C4-2B (cell line): ENCODE measurements at regions not wholly inside any gene's neighbourhood (a gene's known extent, or its start where the extent isn't known, plus 50 kb on each side); places are given as distances from the start of the nearest gene placed in this dataset.

Source experiments
- H3K27ac ChIP-seq: fragments of 450-650 bp; 2 replicates; pipeline ENCODE4 v1.5.1; 2017
- ZFX ChIP-seq: fragments of 450-650 bp; IDR thresholded peaks from 2 replicates; pipeline ENCODE4 v1.6.1; 2017
- TF ChIP-seq, protein P1 (sequence below): fragments of 450-650 bp; conservative IDR thresholded peaks from 2 replicates; pipeline ENCODE4 v1.5.1; 2017; ENCODE audit warnings: mild to moderate bottlenecking

DNA sequence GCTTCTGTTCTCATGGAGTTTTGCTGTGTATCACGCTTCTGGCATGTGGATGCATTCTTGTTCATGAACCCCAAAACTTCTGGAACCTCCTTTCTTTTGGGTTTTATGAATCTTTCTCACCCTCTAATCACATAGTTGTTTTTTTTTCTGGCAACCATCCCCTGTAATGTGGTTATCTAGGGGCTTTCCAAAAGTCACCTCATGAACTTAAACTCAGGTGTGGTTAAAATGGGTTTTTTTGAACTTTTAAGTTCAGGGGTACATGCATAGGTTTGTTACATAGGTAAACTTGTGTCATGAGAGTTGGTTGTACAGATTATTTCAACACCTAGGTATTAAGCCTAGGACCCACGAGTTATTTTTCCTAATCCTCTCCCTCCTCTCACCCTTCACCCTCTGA lies 1099.4 kb upstream of the SLIT2 start:
- H3K27ac ChIP-seq = no peak overlapping the region
- TF ChIP-seq, protein P1, sequence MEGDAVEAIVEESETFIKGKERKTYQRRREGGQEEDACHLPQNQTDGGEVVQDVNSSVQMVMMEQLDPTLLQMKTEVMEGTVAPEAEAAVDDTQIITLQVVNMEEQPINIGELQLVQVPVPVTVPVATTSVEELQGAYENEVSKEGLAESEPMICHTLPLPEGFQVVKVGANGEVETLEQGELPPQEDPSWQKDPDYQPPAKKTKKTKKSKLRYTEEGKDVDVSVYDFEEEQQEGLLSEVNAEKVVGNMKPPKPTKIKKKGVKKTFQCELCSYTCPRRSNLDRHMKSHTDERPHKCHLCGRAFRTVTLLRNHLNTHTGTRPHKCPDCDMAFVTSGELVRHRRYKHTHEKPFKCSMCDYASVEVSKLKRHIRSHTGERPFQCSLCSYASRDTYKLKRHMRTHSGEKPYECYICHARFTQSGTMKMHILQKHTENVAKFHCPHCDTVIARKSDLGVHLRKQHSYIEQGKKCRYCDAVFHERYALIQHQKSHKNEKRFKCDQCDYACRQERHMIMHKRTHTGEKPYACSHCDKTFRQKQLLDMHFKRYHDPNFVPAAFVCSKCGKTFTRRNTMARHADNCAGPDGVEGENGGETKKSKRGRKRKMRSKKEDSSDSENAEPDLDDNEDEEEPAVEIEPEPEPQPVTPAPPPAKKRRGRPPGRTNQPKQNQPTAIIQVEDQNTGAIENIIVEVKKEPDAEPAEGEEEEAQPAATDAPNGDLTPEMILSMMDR = no peak

DNA sequence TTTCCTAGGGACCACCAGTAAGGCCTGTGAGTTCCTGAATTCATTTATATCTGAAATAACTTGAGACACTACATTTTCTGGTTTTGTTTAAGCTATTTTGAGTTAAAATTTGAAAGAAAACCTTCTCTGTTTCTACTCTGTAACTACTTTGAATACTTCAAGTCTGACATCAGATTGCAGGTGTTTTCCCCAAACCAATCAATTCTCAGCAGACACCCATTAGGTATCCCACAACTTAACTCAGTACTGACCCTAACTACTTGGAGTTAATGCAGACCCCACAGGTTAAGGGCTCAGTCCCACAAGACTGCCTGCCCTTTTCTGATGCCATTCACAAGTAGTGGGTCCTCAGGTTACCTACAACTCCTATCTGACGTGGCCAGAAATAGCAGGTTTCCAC lies 1100.0 kb upstream of the SLIT2 start:
- TF ChIP-seq, protein P1 = no peak
- no peak for TF ChIP-seq ZFX
- no peak overlapping the region for H3K27ac ChIP-seq

DNA sequence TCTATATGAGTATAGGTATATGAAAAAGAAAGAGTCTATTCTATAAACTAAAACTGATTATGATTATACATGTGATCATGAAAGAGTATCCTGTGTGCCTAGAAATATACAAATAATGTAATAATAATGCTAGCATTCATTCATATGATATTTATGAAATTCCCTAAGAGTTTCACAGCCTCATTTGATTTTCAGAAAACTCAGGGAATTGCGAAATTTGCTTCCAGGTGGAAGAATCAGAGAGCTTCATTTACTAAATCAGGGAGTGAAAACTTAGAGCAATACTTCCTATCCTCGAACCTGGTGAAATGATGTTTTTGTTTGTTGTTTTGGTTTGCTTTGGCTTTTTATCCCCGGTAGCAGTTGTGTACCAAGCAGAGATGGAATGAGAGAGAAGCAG lies 1105.7 kb upstream of the SLIT2 start:
- H3K27ac ChIP-seq = no peak overlapping the region
- no peak for TF ChIP-seq ZFX
- TF ChIP-seq, protein P1 = no peak

DNA sequence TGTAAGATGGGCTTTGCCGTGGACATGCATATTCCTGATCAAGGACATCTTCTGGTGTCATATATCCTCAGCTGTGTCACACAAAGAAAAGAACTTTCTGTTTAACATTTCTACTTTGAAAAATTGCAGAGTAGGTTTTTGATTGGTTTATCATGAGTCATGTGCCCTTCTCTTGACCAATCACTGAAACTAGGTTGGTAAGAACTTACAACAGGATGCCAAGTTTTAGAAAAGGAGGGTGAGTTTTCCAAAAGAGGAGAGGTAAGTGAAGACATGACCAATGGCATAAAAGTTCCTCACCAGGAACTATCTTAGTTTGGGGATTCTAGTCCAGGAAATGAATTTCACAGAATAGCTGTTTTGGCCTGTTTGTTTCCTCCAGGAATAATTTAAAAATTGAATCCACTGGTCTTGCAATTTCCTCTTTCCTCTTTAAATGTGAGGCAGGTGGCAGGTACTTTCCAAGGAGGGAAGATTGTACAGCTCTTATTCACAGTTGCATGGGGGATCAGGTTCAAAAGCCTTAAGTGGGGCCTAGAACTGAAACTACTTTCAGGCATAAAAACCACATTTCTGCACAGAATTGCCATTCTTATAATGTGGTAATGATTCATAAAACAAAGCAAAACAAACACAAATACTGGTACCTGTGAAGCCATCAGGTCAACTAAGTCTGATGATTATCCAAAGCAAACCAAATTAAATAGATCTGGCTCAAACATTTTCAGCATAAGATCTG lies 1114.5 kb upstream of the LCORL start:
- no peak overlapping the region for H3K27ac ChIP-seq
- TF ChIP-seq, protein P1 = no peak
- TF ChIP-seq ZFX = no peak

DNA sequence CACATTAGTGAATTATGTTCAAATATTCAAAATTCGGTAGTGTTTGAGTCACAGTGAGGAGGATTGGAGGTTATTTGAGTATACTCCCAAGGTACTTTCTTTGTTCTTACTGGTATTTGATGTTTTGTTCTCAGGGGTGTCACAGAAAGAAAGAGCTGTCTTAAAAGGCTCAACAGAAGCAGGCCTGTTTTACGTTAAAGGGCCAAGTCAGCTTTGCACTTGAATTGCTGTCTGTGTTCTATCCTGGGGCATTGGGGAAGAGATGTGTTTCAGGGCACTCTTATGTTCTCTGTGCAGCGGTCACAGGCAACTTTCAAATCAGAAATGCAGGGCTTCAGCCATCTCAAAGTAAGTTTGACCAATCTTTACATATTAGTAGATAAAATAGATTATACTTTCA lies 1113.1 kb upstream of the LCORL start:
- TF ChIP-seq ZFX = no peak
- H3K27ac ChIP-seq = no peak overlapping the region

DNA sequence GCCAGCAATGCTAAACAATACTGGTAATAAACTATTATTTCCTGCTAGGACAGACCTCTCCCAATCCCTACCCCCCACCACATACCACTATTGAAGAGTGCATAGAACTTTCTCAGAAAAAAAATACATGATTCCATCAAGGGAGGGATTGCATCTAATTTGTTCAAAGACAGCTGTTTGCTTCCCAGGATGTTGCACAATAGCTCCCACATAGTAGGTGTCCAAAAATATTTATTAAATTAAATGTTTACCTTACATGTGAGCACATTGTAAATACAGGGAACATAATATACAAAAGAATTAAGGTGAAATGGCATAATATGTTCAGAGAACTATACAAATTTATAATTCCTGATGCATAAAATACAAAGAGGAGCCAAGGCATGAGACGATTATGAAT lies 1111.8 kb upstream of the LCORL start:
- TF ChIP-seq ZFX = no peak
- no peak overlapping the region for H3K27ac ChIP-seq

DNA sequence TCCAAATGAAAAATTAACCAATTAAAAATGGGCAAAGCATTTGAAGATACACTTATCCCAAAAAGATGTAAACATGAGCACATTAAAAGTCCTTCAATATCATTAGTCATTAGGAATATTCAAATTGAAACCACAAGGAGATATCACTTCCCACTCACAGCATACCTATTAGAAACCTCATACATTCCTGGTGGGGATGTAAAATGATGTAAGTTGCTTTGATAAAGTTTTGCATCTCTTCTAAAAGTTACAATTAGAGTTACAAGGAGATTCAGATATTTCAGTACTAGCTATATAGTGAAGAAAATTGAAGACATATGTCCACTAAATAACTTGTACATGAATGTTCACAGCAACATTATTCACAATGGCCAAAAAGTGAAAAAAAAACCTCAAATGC lies 1109.3 kb upstream of the LCORL start:
- no peak overlapping the region for H3K27ac ChIP-seq

DNA sequence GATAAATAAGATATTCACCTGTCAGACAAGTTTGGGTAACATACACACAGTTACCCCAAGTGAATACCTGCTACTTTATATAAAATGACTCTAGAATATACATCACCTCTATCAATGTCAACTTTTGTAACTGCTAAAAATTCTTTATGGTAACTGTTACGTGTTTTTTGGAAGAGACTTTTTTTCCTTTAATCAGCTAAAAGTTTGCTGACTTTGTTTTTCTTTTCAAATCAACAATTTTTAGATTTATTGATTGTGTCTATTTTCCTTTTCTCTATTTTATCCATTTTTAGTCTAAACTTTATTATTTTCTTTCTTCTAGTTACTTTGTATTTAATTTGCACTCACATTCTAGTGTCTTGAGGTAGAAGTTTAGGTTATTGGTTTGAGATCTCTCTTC lies 1106.6 kb upstream of the LCORL start:
- H3K27ac ChIP-seq = no peak overlapping the region
- no peak for TF ChIP-seq ZFX
- TF ChIP-seq, protein P1 = no peak

More for the DNA sequence above, 1109.3 kb upstream of the LCORL start:
- no peak for TF ChIP-seq ZFX
- TF ChIP-seq, protein P1 = no peak
